UCSD-AML1 (cell line): ENCODE measurements at regions not wholly inside any gene's neighbourhood (a gene's known extent, or its start where the extent isn't known, plus 50 kb on each side); places are given as distances from the start of the nearest gene placed in this dataset.

Source experiments
- DNase-seq: peaks from one replicate; lab custom pipeline; 2025; ENCODE audit not compliant: unreplicated experiment; lab: John Stamatoyannopoulos, UW

GRCh38 chr20:40244286-40244685, 444.8 kb downstream of the MAFB start:
- DNase-seq: no peak

GRCh38 chr20:40241596-40242343, 447.3 kb downstream of the MAFB start:
- DNase-seq: no peak

- no peak for DNase-seq
These were observed 450.5 kb downstream of the MAFB start for GRCh38 chr20:40238511-40238910.

- DNase-seq: no peak
These were observed 454.4 kb downstream of the MAFB start for GRCh38 chr20:40234593-40234992.

GRCh38 chr20:40233406-40233805, 455.6 kb downstream of the MAFB start:
- no peak for DNase-seq

GRCh38 chr20:40232756-40233155, 456.3 kb downstream of the MAFB start:
- DNase-seq: no peak

GRCh38 chr20:40232273-40232672, 456.8 kb downstream of the MAFB start:
- no peak for DNase-seq

GRCh38 chr20:40230486-40230885, 458.6 kb downstream of the MAFB start:
- no peak for DNase-seq

- no peak for DNase-seq
These were observed 463.4 kb downstream of the MAFB start for GRCh38 chr20:40225596-40225995.

GRCh38 chr20:40223810-40224209, 465.2 kb downstream of the MAFB start:
- DNase-seq: no peak

GRCh38 chr20:40218971-40219370, 470.1 kb downstream of the MAFB start:
- DNase-seq: no peak

- no peak for DNase-seq
These were observed 470.6 kb downstream of the MAFB start for GRCh38 chr20:40218316-40218969.

- DNase-seq: no peak
These were observed 481.4 kb downstream of the MAFB start for GRCh38 chr20:40207655-40208054.

GRCh38 chr20:40205971-40206370, 483.1 kb downstream of the MAFB start:
- DNase-seq: no peak

- DNase-seq: no peak
These were observed 486.0 kb downstream of the MAFB start for GRCh38 chr20:40203032-40203431.

- DNase-seq: no peak
These were observed 491.3 kb downstream of the MAFB start for GRCh38 chr20:40197691-40198090.

GRCh38 chr20:40196846-40197436, 492.1 kb downstream of the MAFB start:
- DNase-seq: no peak

GRCh38 chr20:40195742-40196141, 493.3 kb downstream of the MAFB start:
- DNase-seq: no peak

- DNase-seq: no peak
These were observed 496.5 kb downstream of the MAFB start for GRCh38 chr20:40192529-40192928.

- no peak for DNase-seq
These were observed 497.0 kb downstream of the MAFB start for GRCh38 chr20:40192081-40192480.

- DNase-seq: no peak
These were observed 497.5 kb downstream of the MAFB start for GRCh38 chr20:40191573-40191972.

- no peak for DNase-seq
These were observed 499.4 kb downstream of the MAFB start for GRCh38 chr20:40189621-40190020.
